ENCODE measurements at regions not wholly inside any gene's neighbourhood (a gene's known extent, or its start where the extent isn't known, plus 50 kb on each side); places are given as distances from the start of the nearest gene placed in this dataset.

DNA sequence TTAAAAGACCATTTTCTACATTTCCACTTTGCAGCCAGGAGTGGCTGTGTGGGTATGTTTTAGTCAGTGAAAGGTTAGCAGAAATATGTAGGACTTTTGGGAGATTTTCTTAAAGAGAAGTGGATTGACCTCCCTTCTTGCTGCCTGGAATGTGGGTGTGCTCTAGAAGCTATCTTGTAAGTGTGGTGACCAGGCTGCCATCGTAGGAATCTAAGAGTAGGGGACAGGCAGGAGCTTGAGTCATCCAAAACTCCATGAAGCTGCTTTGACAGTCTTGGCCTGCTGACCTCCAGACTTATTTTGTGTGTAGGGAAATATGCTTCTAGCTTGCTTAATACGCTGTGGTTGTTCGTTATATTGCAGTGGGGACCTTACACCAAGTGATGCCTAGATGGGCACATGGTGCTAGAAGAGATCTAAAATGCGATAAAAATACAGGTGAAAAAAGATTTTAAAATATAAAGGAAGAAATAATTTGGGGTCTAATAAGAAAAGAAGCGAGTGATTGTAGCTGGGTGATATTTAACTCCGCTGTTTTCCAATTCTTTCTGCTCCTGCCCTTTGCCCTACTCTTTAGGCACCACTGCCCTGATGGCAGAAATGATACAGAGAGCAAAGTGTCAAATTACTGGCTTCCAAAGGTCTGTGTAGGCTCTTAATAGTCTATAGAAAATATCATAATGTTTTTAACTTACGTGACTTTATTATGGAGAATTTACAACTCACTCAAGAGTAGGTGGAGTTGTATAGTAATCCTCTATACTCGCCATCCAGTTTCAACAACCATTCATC lies 298.2 kb upstream of the ZNF608 start:
- FAIRE-seq, result no peak
- no peak for TF ChIP-seq POLR2A (IDR thresholded peaks at IDR 0.05; ENCODE audit: low read depth, low read length)
- TF ChIP-seq TAF1 (IDR thresholded peaks at IDR 0.05; ENCODE audit: borderline replicate concordance, low read depth, low read length), result no peak
- TF ChIP-seq POLR2AphosphoS5 (IDR thresholded peaks at IDR 0.05; ENCODE audit: low read depth, low read length), result no peak
- no peak for DNase-seq (ENCODE audit: insufficient read length)

DNA sequence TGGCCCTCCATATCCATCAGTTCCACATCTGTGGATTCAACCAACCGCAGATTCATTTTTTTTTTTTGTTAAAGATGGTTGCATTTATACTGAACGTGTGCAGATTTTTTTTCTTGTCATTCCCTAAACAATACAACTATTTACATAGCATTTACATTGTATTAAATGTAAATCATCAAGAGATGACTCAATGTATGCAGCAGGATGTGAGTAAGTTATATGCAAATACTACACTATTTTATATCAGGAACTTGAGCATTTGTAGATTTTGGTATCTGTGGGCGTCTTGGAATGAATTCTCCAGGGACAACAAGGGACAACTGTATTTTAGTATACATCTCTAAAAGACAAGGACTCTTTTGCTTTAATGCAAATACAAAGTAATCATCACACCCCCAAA lies 299.2 kb upstream of the ZNF608 start:
- TF ChIP-seq TAF1 (IDR thresholded peaks at IDR 0.05; ENCODE audit: borderline replicate concordance, low read depth, low read length) (no peak), POLR2AphosphoS5 (IDR thresholded peaks at IDR 0.05; ENCODE audit: low read depth, low read length) (no peak)
- no peak for DNase-seq (ENCODE audit: insufficient read length)
- no peak for FAIRE-seq

DNA sequence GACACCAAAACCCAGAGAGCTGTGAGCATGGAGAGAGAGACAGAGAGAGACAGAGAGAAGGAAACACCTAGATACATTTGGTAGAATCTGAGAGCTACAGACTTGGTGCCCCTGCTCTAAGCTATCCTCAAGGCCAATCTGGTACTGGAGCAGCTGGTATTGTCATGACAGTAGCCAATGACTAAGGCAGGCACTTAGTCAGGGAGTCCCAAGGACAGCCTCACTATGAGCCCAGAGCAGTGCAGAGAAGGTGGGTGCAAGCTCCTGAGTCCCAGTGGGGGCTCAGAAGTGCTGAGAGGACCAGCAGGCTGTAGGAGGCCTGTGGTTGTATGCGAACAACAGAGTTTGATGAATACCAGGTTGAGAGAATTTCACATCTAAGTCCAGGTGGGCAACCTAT lies 300.4 kb upstream of the ZNF608 start:
- FAIRE-seq (no peak), DNase-seq (ENCODE audit: insufficient read length) (no peak)
- TF ChIP-seq POLR2AphosphoS5 (IDR thresholded peaks at IDR 0.05; ENCODE audit: low read depth, low read length) (no peak), TAF1 (IDR thresholded peaks at IDR 0.05; ENCODE audit: borderline replicate concordance, low read depth, low read length) (no peak), POLR2A (IDR thresholded peaks at IDR 0.05; ENCODE audit: low read depth, low read length) (no peak)

DNA sequence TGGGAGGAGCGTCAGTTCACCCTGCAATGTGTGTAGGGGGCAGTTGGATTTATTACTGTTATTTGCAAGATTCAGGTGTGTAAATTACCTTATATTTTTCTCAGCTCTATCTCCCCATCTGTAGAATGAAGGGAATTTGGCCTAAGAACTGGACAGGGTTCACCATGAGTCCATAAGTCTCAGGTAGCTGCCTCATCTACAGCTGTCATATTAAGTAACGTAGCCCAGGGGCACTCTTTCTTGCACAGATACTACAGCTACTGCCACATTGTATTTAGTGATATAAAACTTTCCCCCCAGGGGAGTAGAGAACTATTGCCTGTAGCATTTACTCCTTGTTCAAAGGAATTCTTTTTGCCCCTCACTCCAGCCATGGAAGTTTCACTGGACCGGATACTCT lies 301.4 kb upstream of the ZNF608 start:
- FAIRE-seq (no peak), DNase-seq (ENCODE audit: insufficient read length) (no peak)
- TF ChIP-seq POLR2A (IDR thresholded peaks at IDR 0.05; ENCODE audit: low read depth, low read length) (no peak), TAF1 (IDR thresholded peaks at IDR 0.05; ENCODE audit: borderline replicate concordance, low read depth, low read length) (no peak), POLR2AphosphoS5 (IDR thresholded peaks at IDR 0.05; ENCODE audit: low read depth, low read length) (no peak)

DNA sequence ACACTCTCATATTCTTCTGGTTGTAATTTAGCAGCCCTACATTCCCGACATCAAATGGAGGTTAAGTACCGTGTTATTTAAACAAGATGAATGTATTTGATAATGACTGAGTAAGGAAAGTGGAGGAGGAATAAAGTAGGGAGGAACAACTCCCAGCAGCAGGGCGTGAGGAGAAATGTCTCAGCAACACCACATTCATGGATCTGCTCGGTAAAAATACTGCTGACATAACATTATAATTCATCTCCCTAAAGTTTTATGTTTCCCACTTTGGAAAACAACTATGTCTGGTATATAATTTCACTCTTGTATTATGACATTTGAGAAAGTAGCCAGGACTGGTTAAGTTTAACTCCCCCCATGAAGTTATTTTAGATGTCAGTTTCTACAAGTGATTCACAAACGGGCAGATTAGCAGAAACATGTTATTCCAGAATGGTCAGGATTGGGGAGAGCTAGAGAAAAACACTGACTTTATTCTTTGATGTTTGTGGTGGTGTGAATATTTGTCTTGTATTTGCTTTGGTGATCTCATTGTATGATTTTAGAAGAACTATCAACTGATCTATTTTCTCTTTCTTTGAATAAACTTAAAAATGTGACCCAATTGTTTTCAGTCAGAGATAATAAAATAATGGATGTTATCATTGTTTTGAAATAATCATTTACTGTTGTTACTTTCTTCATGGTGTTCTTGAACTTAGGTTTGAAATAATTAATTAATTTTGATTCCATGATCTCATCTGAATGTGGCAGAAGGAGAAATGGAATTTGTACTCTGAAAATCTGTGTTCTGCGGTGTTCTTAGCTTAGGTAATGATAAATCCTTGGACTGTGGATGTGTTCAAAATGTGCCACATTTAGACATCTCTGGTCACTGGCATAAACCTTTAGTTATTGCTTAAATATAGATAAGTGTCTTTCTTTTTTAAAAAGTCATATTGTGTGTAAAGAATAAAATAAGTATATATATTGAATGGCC lies 303.6 kb upstream of the ZNF608 start:
- DNase-seq (ENCODE audit: insufficient read length), result no peak
- TF ChIP-seq TAF1 (IDR thresholded peaks at IDR 0.05; ENCODE audit: borderline replicate concordance, low read depth, low read length) (no peak), POLR2A (IDR thresholded peaks at IDR 0.05; ENCODE audit: low read depth, low read length) (no peak), POLR2AphosphoS5 (IDR thresholded peaks at IDR 0.05; ENCODE audit: low read depth, low read length) (no peak)
- FAIRE-seq, result no peak

DNA sequence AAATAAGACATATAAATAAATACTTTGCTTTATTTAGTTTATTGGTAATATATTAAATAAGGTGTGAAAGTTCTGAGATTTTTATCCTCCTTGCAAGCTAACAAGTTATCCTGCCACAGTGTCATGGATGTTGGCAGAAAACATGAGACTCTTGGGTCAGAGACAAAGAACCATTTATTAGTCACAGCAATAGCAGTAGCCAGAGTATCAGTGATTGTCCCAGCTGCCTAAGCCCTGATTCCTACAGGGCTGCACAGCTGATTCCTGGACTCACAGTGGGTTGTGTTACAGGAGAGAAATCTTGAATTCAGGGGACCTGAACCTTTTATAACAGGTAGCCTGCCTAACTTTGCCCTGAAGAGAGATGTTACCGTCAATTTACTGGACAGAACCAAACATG lies 304.5 kb upstream of the ZNF608 start:
- DNase-seq (ENCODE audit: insufficient read length), result no peak
- TF ChIP-seq TAF1 (IDR thresholded peaks at IDR 0.05; ENCODE audit: borderline replicate concordance, low read depth, low read length), result no peak
- no peak for TF ChIP-seq POLR2A (IDR thresholded peaks at IDR 0.05; ENCODE audit: low read depth, low read length)
- no peak for TF ChIP-seq POLR2AphosphoS5 (IDR thresholded peaks at IDR 0.05; ENCODE audit: low read depth, low read length)
- FAIRE-seq, result no peak

DNA sequence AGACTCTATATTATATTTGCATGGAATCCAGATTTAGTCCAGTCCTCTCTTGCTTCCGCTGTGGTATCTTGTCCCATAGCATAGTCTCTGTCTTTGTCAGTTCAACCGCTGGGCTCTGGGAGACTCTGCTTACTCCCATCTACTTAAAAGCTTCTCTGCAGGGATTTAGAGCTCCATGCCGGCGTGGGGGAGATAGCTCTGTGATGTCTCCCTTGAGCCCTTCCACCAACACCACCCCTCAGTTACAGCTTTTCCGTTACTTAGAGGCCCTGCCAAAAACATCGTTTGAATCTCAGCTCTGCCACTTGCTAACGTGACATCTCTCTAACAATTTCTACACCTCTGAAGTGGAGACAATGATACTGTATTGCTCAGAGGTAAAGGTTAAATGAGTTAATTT lies 306.1 kb upstream of the ZNF608 start:
- FAIRE-seq (no peak), DNase-seq (ENCODE audit: insufficient read length) (no peak)
- no peak for TF ChIP-seq POLR2A (IDR thresholded peaks at IDR 0.05; ENCODE audit: low read depth, low read length)

DNA sequence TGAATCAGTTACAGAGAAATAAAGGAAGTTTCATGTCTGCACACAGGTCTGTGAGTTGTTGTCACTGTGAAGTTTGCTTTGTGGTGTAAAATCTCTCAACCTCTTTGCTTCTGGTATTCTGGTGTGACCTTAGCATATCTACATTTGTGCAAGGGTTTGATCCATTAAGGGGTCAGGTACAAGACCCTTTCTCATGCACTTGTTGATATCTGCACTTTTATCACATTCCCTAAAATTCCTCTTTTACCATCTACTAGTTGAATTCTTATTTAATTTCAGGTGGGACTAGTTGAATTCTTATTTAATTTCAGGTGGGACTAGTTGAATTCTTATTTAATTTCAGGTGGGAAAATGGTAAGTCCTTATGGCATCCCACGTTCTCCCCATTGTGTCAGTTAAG lies 306.7 kb upstream of the ZNF608 start:
- no peak for FAIRE-seq
- no peak for DNase-seq (ENCODE audit: insufficient read length)
- TF ChIP-seq POLR2A (IDR thresholded peaks at IDR 0.05; ENCODE audit: low read depth, low read length) (no peak), POLR2AphosphoS5 (IDR thresholded peaks at IDR 0.05; ENCODE audit: low read depth, low read length) (no peak), TAF1 (IDR thresholded peaks at IDR 0.05; ENCODE audit: borderline replicate concordance, low read depth, low read length) (no peak)

DNA sequence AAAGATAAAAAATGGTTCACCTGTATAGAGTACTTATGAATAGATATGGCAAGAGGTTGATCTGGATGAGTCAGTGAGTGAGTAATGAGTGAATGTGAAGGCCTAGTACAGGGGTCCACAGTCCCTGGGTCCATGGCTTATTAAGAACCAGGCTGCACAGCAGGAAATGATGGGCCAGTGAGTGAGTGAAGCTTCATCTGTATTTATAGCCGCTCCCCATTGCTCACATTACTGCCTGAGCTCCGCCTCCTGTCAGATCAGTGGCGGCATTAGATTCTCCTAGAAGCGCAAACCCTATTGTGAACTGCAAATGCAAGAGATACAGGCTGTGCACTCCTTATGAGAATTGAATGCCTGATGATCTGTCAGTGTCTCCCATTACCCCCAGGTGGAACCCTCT lies 307.7 kb upstream of the ZNF608 start:
- TF ChIP-seq POLR2AphosphoS5 (IDR thresholded peaks at IDR 0.05; ENCODE audit: low read depth, low read length), result no peak
- TF ChIP-seq POLR2A (IDR thresholded peaks at IDR 0.05; ENCODE audit: low read depth, low read length), result no peak
- TF ChIP-seq TAF1 (IDR thresholded peaks at IDR 0.05; ENCODE audit: borderline replicate concordance, low read depth, low read length), result no peak
- no peak for DNase-seq (ENCODE audit: insufficient read length)
- no peak for FAIRE-seq

DNA sequence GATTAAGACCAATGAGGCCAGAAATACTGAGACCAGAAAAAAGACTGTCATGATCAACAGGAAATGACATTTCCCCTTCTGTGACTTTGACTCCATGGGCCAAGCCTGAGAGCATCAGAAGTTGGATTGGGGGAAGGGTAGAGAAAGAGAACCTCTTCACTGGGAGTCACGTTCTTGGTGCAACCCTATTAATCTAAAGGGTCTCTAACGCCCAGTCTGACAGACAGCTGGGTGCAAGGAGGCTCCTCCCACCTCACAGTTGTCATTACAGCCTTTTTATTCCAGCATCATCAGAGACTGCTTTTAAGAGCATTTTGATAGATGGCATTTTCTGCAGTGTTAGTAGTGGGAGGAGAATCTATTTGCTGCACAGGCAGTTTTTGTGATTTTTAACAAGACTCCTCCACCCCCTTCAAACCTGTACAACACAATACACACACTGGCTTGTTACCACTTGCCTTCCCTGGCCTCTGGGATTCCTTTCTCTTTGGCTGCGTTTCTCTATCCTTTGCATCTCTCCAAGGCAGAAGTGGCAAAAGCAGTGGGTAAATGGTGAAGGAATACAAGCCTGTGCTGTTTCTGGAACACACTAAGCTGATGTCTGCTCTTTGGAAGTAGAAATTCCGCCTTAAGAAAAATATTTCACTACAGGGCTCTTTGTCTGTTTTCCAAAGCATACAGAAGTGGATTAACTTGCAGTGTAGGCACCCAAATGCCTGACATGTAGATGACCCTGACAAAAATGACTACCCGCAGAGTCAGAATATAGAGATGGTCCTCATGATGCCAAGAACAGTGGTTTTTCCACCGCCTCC lies 310.4 kb upstream of the ZNF608 start:
- DNase-seq (ENCODE audit: insufficient read length), result no peak
- FAIRE-seq, result no peak

More for the DNA sequence above, 310.4 kb upstream of the ZNF608 start:
- TF ChIP-seq POLR2A (IDR thresholded peaks at IDR 0.05; ENCODE audit: low read depth, low read length) (no peak), POLR2AphosphoS5 (IDR thresholded peaks at IDR 0.05; ENCODE audit: low read depth, low read length) (no peak), TAF1 (IDR thresholded peaks at IDR 0.05; ENCODE audit: borderline replicate concordance, low read depth, low read length) (no peak)

Measured in GM12892 (cell line).